Right lobe of liver (tissue), 6 donors: ENCODE measurements at regions not wholly inside any gene's neighbourhood (a gene's known extent, or its start where the extent isn't known, plus 50 kb on each side); places are given as distances from the start of the nearest gene placed in this dataset.
A peak's percentile ranks its signal among the peaks of the same experiment; 100 is the strongest.

Source experiments
- ATAC-seq, 4 donors: fragments of 200-7000 bp; cut with Tn5 transposase; one replicate each; pipeline ENCODE4 v1.9.1; 2020; ENCODE audit warnings: mild to moderate bottlenecking in 4 of 4, moderate library complexity in 4 of 4
- DNase-seq, 3 donors: peaks; one replicate each; pipeline ENCODE4 v3.0.0-alpha.2; 2020
- H3K27ac ChIP-seq, 3 donors: fragments of 200-600 bp; one replicate each; pipeline ENCODE4 v1.8.0; 2022
- H3K27me3 ChIP-seq, 2 donors: fragments of 200-600 bp; one replicate each; pipeline ENCODE4 v1.8.0; 2022
- H3K36me3 ChIP-seq, 4 donors: fragments of 200-600 bp; sonication (generic) in 1 of 4; one replicate each; pipeline versions ENCODE4 v1.5.1 to v1.8.0; 2017 to 2022; ENCODE audit warnings: control low read depth in 1 of 4
- H3K4me1 ChIP-seq, 4 donors: fragments of 200-600 bp; sonication (generic) in 1 of 4; one replicate each; pipeline versions ENCODE4 v1.5.1 to v1.8.0; 2017 to 2022; ENCODE audit warnings: control low read depth in 1 of 4
- H3K4me3 ChIP-seq, 3 donors: fragments of 200-600 bp; one replicate each; pipeline ENCODE4 v1.8.0; 2022
- H3K9me3 ChIP-seq, 4 donors: fragments of 200-600 bp; sonication (generic) in 1 of 4; one replicate each; pipeline versions ENCODE4 v1.5.1 to v1.8.0; 2017 to 2022; ENCODE audit warnings: control low read depth in 1 of 4
- CTCF ChIP-seq, 4 donors: fragments of 200-600 bp in 3 of 4; fragments of 450-650 bp in 1 of 4; IDR thresholded peaks; one replicate each; pipeline versions ENCODE4 v1.5.1 to v1.8.0; 2016 to 2022; ENCODE audit warnings: antibody characterized with exemption in 4 of 4, mild to moderate bottlenecking in 2 of 4
- POLR2A ChIP-seq: fragments of 450-650 bp; IDR thresholded peaks from one replicate; pipeline ENCODE4 v1.6.1; 2017; ENCODE audit warnings: antibody characterized with exemption, mild to moderate bottlenecking
- WGBS: methylation state at CpG from one replicate; pipeline ENCODE4 v1.1.6; 2018; ENCODE audit warnings: low coverage, low lambda C conversion rate; ENCODE audit not compliant: insufficient coverage; ENCODE audit errors: missing lambda C conversion rate; 5-methylcytosine and 5-hydroxymethylcytosine counted together
- intact Hi-C, 2 donors: fragments of 100-400 bp; cut with DNase I; formaldehyde crosslinking; loops; one replicate each; pipeline versions ENCODE4 v1.11.2 to v1.14.1; 2022
- donor health status: DM: no; HTN: yes; CAD: no.
- donor health status: DM: no; HTN: no; CAD: no.
- donor health status: DM: no; HTN: no; CAD: no.
- donor health status: DM: no; HTN: yes; CAD: no.
- donor health status: DM: no; HTN: yes; CAD: no.

- WGBS = 51% methylated on average over 11 of the region's 13 CpGs
These were observed 170.0 kb upstream of the GALNT5 start for GRCh38 chr2:157087373-157088002.

GRCh38 chr2:157093666-157094065 lies 163.8 kb upstream of the GALNT5 start:
- no peaks in the 10 kb centered on the region for H3K4me1 ChIP-seq
- no peak overlapping the region for H3K27ac ChIP-seq
- TF ChIP-seq POLR2A (no peak), CTCF (IDR thresholded peaks at IDR 0.05) (no peak)
- H3K9me3 ChIP-seq = no peaks in the 10 kb centered on the region
- intact Hi-C loops = no loop called here
- no peak overlapping the region for H3K4me3 ChIP-seq
- 30% methylated on average over 3 of the region's 3 CpGs for WGBS
- ATAC-seq = no peak
- H3K27me3 ChIP-seq = no peaks in the 10 kb centered on the region
- DNase-seq = no peak
- H3K36me3 ChIP-seq = no peaks in the 10 kb centered on the region

More at GRCh38 chr2:157087373-157088002, 170.0 kb upstream of the GALNT5 start:
- H3K4me1 ChIP-seq = no peaks in the 10 kb centered on the region
- no peak overlapping the region for H3K27ac ChIP-seq
- H3K27me3 ChIP-seq = no peaks in the 10 kb centered on the region
- DNase-seq (peak in 1 of 3 donors; percentile 9), ATAC-seq (no peak)
- TF ChIP-seq CTCF (IDR thresholded peaks at IDR 0.05) = no peak
- intact Hi-C loops = no loop called here
- no peaks in the 10 kb centered on the region for H3K9me3 ChIP-seq
- no peak overlapping the region for H3K4me3 ChIP-seq
- H3K36me3 ChIP-seq = no peaks in the 10 kb centered on the region

GRCh38 chr2:157105372-157105771 lies 152.1 kb upstream of the GALNT5 start:
- Histone ChIP-seq H3K27me3 (no peaks in the 10 kb centered on the region), H3K4me3 (no peak overlapping the region), H3K36me3 (no peaks in the 10 kb centered on the region), H3K4me1 (peaks cover 0 to 2% (median 0%) of the 10 kb centered on the region in 4 donors), H3K9me3 (no peaks in the 10 kb centered on the region), H3K27ac (no peak overlapping the region)
- intact Hi-C loops = no loop called here
- 50% methylated on average over 1 of the region's 1 CpG for WGBS
- ATAC-seq (no peak), DNase-seq (no peak)
- TF ChIP-seq CTCF (IDR thresholded peaks at IDR 0.05) (no peak), POLR2A (no peak)

GRCh38 chr2:157106950-157107349 lies 150.6 kb upstream of the GALNT5 start:
- no peak for ATAC-seq
- H3K4me1 ChIP-seq = peaks cover 0 to 2% (median 0%) of the 10 kb centered on the region in 4 donors
- H3K27ac ChIP-seq = no peak overlapping the region
- no peak overlapping the region for H3K4me3 ChIP-seq
- intact Hi-C loops = no loop called here
- H3K36me3 ChIP-seq = no peaks in the 10 kb centered on the region
- H3K9me3 ChIP-seq = no peaks in the 10 kb centered on the region
- no peak for DNase-seq
- TF ChIP-seq CTCF (IDR thresholded peaks at IDR 0.05) = no peak
- TF ChIP-seq POLR2A = no peak
- 80% methylated on average over 1 of the region's 1 CpG for WGBS
- no peaks in the 10 kb centered on the region for H3K27me3 ChIP-seq
